ENCODE measurements at regions not wholly inside any gene's neighbourhood (a gene's known extent, or its start where the extent isn't known, plus 50 kb on each side); places are given as distances from the start of the nearest gene placed in this dataset.

DNA sequence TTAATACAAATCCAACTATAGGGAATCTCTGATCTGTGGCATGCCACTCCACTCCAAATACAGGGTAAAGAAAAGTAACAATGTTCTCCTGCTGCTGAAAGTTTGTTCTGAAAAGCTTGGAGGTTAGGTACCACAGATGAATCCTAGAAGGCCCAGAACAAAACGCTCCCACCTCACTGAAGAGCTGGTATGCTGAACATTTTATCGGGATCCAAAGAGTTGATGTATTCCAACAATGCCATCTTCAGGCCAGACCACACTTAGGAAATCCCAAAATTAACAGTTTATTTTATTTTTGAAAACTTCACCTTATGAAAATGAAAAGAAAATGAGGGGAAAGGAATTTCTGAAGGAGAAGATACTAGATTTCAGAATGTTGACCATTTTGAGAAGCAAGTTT is 145.1 kb upstream of the CDH19 start:
- no peak for DNase-seq (ENCODE audit: low read depth, low spot score)

DNA sequence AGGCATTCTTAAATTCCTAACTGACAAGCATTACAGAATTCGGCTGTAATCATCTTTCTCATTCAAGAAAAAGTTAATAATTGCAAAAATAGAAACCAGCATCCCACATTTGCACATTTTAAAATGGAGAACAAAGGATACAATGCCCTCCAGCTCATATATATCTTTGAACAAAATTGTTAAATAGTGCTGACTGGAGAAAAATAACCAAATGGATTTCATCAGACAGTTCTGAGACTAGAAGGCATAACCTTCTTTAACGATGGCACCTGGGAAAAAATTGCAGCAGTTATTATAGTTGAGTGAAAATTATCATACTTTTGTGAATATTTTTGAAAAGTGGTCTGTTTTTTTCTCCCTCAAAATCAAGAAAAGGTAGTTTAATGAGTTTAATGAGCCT is 138.9 kb upstream of the CDH19 start:
- no peak for DNase-seq (ENCODE audit: low read depth, low spot score)

GRCh38 chr18:66735933-66736332 is 132.0 kb upstream of the CDH19 start:
- no peak for DNase-seq (ENCODE audit: low read depth, low spot score)

DNA sequence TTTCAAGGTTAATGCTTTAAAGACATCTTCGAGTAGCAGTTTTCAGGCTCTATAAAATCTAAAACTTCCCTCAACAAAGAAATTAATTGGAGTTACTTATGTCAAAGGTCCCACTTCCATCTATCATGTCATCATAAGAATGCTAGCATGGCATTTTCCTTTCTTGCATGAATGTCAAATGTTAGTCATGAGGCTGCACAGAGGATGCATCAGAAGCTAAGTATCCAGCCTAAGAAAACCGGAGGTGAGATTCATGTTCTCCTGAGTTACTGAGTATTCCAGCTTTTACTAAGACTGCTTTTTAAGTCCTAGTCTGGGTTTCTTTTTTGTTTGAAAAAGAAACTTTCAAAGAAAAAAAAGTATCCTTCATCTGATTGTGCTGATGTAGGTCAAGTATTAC is 130.6 kb upstream of the CDH19 start:
- DNase-seq (ENCODE audit: low read depth, low spot score): no peak

DNA sequence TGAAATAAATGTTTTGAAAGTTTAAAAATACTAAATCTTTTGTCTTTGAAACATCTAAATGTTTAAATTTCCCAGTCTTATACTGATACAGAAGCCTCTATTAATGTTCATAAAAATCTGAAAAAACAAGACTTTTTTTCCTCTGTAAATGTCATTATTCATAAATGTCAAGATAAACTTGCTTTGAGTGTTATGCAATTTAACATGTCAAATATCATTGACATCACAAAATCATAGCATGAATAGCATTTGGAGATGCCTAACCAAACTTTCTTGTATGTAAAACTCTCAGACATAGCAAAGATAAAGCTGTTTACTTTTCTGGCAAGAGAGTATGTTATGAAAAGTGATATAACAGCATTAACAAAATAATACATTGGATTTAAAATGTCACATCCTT is 128.0 kb upstream of the CDH19 start:
- DNase-seq (ENCODE audit: low read depth, low spot score): no peak

DNA sequence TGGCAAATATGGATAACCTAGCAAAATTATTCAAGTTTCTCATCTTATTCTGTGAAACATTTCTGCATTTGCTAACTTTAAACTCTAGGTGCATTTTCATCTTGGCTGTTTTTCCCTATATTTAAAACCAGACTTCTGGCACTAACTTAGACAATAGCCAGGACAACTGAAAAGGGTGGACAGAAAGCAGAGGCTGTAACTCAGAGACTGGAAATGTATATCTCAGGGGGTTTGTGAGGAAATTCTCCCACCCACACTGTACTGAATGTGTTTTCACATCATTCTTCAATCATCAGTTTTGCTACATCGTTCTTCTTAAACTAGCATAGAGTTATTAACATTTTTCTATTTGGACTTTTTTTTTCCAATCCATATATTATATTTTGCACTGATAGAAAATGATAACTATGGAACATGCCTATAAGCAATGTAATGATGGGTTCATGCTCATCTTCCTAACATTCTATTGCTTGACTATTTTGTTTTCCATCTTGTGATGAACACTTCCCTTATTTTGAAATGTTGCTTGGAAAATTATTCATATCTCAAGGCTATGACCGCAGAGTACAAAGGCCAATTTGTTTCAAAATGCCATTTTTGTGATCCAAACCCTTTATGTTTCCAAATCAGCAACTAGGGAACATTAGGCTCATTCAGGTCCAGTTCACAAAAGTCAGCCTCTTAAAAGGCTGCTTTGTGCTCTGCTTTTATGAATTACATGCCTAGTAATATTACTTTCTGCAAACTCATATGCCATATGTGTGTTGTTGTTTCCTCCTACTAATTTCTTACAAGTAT is 125.8 kb upstream of the CDH19 start:
- DNase-seq (ENCODE audit: low read depth, low spot score): no peak

DNA sequence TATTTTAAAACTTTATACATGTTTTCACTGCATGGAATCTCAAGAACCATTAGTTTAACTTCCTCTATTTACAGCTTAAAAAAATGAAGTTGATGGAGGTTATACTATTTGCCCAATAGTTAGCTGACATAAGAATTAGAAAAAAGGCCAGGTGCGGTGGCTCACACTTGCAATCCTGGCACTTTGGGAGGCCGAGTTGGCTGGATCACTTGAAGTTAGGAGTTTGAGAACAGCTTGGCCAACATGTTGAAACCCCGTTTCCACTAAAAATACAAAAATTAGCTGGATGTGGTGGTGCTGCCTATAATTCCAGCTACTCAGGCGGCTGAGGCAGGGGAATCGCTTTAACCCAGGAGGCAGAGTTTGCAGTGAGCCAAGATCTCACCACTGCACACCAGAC is 125.1 kb upstream of the CDH19 start:
- no peak for DNase-seq (ENCODE audit: low read depth, low spot score)

DNA sequence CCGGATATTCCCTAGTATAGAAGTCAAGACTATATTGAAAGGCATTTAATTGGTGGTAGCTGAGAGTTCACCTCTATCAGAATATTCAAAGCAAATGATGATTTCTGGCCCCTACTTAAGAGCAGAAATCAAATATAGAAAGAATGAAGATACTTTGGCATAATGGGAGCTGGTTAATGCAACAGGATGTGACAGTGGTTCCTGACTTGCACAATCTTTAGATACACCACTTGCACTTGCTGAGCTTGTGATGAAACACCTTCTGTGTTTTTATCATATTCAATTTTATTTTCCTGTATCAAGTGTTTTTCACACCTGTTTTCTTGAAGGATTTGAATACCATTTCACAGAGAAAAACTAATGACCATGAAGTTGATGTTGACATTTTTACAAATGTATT is 124.1 kb upstream of the CDH19 start:
- DNase-seq (ENCODE audit: low read depth, low spot score): no peak

- no peak for DNase-seq (ENCODE audit: low read depth, low spot score)
Measured at GRCh38 chr18:66724664-66725356, 120.9 kb upstream of the CDH19 start.

DNA sequence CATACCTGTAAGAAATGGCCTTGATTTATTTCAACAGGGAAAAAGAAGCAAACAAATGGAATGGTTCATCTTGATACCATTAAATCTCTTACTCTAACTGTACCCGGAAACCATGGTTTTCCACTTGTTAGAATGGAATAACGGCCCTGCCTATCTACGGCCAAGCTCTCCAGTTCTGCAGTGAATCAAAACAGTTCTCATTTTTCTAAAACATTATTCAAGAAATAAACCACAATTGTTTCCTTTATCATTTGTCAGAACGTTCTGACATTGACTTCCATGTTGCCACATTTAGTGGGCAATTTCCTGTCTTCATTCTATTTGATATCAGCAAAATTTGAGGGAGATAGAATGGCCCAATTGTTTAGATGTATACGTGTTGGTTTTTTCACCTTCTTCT is 118.8 kb upstream of the CDH19 start:
- no peak for DNase-seq (ENCODE audit: low read depth, low spot score)

- no peak for DNase-seq (ENCODE audit: low read depth, low spot score)
Measured at GRCh38 chr18:66708646-66709045, 104.8 kb upstream of the CDH19 start.

DNA sequence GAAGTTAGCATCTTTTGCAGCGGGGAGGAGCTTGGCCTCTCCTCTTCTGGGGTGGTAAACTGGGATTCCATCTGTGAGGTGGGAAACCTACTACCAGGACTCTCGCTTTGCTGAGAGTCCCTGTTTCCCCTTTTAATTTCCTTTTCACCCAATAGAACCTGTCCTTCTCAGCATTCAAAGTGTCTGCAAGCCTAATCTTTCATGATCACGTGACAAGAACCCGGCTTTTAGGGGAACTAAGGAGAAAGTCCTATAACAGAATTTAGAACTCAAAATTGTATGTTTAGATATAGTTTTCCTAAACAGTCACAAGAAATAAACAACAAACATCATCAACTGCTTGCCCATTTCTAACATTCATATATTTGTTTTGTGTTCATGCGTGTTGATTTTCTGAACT is 103.6 kb upstream of the CDH19 start:
- no peak for DNase-seq (ENCODE audit: low read depth, low spot score)

DNA sequence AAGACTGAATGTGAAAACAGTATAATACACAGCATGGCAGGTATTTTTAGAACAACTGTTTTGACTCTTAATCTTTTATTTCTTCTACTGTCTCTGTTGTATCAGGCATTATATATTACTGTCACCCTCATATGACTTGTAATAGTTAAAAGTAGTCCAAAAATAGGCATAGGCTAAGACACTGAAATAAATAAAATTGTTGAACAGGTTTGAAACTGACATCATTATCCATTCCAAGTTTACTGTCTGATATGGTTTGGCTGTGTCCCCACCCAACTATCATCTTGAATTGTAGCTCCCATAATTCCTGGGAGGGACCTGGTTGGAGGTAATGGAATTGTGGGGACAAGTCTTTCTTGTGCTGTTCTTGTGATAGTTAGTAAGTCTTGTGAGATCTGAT is 91.4 kb upstream of the CDH19 start:
- DNase-seq (ENCODE audit: low read depth, low spot score): no peak

- DNase-seq (ENCODE audit: low read depth, low spot score): no peak
Measured at GRCh38 chr18:66694852-66695251, 91.0 kb upstream of the CDH19 start.

GRCh38 chr18:66687635-66688034 is 83.7 kb upstream of the CDH19 start:
- DNase-seq (ENCODE audit: low read depth, low spot score): no peak

DNA sequence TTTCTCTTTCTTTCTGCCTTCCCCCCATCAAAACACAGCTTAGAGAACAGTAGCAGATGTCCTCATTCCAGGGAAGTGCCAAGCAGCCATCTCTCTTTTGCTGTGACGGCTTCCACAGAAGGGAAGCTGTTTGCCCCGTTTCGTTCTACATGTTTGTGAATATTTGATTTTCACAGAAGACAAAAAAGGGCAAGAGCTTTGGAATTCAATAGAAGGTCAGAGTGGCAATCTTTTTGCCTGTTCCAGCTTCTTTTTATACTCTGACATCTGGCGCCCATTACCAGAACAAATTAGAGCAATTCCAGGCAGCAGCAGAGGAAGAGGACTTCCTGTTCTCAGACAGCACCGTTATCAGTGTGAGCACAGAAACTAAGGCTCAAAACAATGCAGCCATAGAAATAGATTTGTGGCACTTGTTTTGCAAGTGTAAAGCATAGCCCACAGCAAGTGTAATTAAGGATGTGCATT is 79.0 kb upstream of the CDH19 start:
- no peak for DNase-seq (ENCODE audit: low read depth, low spot score)

DNA sequence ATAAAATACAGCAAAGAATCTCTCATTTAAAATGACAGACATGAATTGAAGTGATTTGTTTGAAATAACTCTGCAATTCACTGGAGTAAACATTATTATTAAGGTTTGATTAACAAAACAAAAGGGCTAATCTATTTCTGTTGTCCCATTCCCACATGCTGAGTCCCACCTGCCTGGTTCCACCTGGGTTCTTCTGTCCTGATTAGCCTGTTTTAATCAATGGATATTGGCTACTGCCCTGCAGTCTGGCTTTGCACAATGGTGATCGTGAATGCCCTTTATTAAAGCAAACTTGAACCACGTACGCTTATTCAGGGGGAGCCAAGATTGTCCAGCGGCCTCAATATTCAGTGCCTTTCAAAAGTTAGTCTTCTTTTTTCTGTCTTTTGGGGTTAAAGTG is 72.8 kb upstream of the CDH19 start:
- no peak for DNase-seq (ENCODE audit: low read depth, low spot score)

- no peak for DNase-seq (ENCODE audit: low read depth, low spot score)
Measured at GRCh38 chr18:66674286-66674685, 70.4 kb upstream of the CDH19 start.

DNA sequence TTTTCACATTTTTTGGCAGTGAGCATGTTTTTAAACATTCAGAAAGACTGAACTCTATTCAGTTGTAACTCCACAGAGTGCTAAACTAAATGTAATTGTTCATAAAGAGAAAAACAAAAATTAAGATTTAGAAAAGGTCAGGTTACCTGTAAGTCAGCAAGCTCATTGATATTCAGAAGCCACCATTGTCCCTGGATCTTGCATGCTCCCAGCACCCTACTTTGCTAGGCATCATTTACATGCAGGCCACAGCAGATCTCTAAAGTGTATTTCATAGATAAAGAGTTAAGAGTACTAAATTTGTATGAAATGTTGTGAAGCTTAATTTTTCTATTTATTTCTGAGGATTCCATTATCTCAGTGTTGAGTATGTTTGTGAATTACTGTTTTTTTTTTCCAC is 64.8 kb upstream of the CDH19 start:
- no peak for DNase-seq (ENCODE audit: low read depth, low spot score)

GRCh38 chr18:66662632-66663031 is 58.7 kb upstream of the CDH19 start:
- no peak for DNase-seq (ENCODE audit: low read depth, low spot score)

DNA sequence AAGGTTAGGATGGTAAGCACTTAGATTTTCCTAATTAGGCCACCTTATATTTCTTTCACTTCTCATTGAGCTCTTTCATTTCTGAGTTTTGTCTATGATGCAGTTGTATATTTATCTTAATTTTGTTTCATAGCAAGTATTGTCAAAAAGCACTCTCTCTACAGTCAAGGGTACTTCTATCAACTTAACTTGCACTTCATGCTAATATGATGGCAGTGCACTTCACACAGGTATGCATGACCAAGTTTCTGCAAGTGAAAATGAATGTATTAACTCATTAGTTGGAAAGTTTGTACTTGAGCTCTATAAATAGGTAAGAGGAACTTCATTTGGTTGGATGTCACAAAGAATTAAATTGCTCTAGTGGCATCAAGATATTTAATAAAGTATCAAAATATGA is 51.5 kb upstream of the CDH19 start:
- no peak for DNase-seq (ENCODE audit: low read depth, low spot score)

Data from activated naive CD8-positive, alpha-beta T cell treated with anti-CD3 and anti-CD28 coated beads, Interleukin-2, amount 50 U/mL, for 16 hours (primary cell).